GM21786 (cell line): ENCODE measurements at regions not wholly inside any gene's neighbourhood (a gene's known extent, or its start where the extent isn't known, plus 50 kb on each side); places are given as distances from the start of the nearest gene placed in this dataset.

Experiments
- ATAC-seq: cut with Tn5 transposase; IDR thresholded peaks from one replicate; pipeline ENCODE4 v1.9.1; 2021; ENCODE audit not compliant: unreplicated experiment

DNA sequence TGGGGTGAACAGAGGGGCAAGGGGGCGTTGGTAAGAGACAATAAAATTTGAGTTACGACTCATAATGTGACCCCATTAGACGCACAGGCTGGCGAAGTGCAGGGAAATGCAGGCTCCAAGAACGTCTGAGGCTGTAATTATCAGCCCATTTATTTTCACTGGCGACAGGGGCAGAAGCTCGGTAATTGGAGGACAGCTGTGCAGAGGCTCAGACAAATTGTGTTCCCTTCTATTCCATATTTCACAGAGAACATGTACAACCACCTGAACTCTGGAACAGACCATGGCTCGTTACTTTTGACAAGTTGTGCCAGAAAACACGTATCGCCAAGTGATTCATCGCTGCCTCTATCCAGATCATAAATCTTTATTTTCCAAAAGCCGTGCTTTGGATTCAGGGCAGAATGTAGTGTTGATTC, 137.3 kb upstream of the FRMD4A start:
- ATAC-seq = no peak

DNA sequence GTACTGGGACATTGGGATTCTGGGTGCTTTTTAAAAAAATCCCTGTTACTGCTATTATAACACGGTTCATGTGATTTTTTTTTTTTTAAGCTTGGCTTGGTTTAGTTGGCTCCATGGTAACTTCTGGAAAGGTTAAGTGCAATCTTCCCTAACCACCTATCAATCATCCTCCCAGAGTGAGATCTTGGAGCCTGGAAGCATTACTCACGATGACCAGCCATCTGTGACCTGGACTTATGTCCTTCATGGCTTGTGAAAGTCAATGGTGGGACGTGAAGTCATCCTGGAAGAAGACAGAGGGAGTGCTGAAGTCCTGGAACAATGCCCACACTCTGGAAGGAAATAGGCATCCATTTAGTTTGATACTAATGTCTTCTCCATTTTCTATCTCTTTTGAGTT, 135.5 kb upstream of the FRMD4A start:
- ATAC-seq = no peak

DNA sequence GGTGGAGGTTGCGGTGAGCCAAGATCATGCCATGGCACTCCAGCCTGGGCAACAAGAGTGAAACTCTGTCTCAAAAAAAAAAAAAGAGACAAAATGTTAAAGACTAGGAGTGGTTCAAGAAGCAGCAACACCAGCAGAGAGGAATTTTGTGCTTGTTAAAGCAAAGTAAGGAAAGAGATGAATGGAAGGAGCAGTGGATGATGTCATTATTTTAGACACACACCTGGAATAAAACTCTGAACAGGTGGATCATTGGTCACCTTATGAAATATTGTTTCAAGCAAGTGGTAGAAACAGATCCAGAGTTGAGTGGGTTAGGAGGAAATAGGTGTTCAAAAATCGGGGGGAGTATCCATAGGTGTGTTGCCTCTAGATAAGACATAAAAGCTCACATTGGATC, 129.7 kb upstream of the FRMD4A start:
- no peak for ATAC-seq

DNA sequence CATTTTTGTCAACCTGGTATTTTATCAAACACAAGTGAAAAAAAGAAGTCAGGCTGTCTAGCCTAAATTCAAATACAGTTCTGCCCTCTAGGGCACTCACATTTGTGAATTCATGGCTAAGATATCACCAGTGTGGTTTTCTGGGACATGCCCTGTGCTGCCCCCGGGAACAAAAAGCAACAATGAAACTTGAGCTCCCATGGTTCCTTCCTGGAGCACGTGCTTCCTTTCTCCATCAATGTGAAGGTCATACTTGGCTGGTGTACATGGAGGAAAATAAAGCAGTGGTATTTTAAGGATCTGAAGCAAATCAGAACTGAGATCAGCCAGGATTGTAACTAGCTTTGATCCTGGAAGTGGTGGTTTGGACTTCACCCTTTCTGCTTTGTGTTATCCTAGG, 128.9 kb upstream of the FRMD4A start:
- ATAC-seq = no peak

DNA sequence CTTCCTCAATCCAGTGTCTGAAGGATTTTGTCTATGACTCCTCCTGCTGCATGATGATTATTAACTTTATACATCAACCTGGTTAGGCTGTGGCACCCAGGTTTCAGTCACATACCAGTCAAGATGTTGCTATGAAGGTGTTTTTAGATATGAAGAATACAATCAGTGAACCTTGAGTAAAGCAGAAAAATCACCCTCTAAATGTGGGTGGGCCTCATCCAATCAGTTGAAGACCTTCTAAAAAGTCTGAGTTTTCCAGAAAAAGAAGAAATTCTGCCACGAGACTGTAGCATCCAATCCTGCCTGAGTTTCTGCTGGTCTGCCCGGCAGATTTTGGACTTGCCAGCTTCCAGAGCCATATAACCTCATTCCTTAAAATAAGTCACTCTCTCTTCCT, 126.1 kb upstream of the FRMD4A start:
- peak; percentile 22 for ATAC-seq

DNA sequence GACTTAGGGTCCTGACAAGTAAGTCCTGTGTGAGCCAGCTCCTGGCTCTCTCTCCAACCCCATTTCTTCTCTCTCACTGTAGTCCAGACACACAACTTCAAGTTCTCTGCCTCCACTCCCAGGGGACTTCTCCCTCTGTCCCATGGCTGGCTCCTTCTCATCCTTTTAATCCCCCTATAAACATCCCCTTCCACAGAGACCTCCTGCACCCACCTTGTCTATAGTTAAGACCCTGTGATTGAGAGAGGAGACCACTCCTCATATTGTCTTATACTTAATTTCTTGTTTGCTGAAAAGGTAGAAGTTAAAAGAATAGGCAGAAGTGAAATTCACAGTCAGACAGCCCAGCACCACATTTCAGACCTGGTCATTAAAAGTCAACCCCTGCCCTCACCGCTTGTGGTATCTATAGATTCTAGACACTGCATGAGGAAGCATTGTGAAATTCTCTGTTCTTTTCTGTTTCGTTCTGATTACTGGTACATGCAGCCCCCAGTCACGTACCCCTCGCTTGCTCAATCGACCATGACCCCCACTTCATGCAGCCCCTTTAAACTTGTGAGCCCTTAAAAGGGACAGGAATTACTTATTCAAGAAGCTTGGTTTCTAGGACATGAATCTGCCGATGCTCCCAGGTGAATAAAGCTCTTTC, 125.6 kb upstream of the FRMD4A start:
- peak; percentile 78 for ATAC-seq

DNA sequence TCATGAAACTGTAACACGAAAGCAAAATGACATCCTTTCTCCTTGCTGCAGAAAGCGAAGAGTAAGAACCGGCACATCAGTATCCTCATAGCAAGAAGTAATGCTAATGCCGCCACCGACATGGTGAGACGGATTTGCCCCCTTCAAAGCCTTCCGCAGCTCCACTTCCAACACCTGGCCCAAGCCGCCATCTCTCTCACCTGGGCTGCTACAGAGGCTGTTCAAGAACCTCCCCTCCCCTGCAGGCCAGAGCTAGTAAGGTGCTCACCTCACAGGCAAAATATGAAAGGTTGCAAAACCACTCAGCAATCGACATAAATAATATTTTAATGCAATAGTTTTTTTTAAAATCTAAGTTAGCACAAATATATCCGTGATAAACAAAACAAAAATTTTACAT, 123.9 kb upstream of the FRMD4A start:
- ATAC-seq = no peak

DNA sequence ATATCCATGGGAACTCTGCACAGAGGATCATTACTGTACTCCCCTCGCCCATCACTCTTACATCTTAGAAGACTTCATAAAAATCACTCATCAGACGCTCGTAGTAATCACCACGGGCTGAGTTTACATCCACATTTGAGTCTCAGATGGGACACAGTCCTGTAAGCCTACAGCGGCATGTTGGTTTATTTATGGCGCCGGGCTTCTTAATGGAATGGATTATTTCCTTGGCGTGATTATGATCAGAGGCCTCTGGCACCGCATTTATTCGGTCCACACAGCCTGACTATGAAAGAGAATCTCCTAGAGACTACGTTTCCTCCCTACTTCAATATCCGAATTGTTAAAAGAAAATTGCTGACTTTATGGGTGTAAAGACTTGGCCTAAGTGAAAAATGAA, 123.5 kb upstream of the FRMD4A start:
- ATAC-seq = no peak

DNA sequence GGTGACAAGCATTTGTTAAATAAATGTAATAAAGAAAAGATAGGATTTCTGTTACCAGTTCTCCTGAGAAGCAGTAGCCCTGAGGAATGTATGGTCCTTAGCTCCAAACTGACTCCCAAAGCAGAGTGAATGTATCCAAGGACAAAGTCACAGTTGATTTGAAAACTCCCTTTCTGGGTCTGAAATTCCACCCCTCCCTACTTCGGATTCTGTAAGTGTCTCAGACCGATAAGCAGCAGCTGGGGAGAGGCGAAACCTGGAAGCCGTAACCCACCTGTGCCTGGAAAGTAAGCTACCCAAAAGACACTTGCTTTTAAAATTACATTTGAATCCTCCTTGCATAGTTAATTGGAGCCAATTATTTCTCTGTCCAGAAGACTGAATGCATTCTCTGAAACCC, 122.9 kb upstream of the FRMD4A start:
- no peak for ATAC-seq

DNA sequence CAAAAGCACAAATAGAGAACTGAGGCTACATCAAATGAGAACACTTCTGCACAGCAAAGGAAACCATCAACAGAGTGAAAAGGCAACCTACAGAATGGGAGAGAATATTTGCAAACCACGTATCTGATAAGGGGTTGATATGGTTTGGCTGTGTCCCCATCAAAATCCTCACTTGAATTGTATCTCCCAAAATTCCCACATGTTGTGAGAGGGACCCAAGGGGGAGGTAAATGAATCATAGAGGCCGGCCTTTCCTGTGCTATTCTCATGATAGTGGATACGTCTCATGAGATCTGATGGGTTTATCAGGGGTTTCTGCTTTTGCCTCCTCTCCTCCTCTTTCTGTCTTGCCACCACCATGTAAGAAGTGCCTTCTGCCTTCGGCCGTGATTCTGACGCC, 120.6 kb upstream of the FRMD4A start:
- no peak for ATAC-seq

DNA sequence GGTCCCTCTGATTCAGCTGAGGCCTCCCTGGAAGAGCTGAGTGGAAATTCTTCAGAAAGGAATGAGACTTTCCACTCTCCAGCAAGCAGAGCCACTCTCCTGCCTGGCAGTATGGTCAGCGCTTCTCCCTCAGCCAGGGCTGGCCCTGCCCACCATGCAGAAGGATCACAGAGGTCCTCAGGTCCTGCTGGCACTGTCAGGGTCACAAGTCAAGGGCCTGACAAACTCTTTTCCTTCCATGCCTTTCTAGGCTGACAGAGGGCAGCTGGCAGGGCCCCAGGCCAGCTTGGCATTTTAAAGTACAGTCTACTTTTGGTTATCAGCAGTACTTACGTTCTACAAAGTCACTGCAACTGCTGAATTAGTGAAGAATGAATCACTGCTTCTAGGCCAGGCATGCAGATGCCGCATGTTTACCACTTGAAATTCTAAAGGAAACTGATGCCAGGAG, 119.3 kb upstream of the FRMD4A start:
- ATAC-seq = no peak

DNA sequence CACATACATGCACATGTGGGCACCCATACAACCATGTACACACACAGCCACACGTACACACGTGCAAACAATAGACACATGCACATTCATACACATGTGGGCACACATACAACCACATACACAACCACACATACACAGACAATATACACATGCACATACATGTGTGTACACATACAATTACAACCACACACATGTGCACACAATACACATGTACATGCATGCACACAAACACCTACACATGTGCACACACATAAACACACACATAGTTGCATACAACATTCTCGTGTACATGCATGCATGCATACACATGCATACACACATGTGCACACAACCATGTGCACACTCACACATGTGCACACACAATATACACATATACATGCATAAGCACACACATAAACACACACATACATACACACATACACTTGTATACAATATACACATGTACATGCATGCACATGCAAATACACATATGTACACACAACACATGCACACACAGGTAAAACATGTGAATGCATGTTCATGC, 118.6 kb upstream of the FRMD4A start:
- ATAC-seq = no peak

DNA sequence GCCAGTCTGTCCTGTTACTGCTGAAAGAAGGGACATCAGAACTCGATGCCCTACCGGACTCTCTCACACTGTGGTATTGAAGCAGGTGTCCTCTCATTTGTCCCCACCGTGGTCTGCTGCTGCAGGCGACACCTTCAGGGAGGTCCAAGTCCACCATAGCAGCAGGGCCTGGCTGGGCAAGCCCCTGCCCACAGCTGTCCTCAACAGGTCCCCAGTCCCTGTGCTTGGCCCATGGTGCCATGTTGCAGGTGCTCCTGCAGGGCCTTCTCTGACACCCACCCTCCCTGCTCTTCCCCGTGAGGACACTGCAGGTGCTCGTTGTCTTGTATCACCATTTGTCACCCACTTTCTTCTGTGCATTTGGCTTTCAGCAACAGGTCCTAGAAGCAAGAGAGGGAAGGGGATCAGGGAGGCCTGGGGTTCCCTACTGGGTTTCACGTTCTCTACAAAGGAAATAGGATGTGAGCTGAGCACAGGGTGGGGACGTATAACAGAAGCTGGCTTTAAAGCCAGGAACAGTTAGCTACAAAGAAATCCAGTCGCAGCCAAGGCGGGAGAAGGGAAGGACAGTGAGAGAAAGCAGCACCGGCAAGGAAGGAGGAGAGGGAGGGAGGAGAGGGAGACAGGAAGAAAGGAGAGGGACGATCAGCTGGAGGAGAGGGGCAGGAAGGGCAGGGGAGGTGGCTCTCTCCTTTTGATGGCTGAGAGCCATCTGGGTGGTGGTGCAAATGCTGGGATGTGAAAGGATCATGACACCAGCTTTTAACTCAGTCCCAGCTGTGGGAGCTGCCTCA, 117.7 kb upstream of the FRMD4A start:
- ATAC-seq = no peak

DNA sequence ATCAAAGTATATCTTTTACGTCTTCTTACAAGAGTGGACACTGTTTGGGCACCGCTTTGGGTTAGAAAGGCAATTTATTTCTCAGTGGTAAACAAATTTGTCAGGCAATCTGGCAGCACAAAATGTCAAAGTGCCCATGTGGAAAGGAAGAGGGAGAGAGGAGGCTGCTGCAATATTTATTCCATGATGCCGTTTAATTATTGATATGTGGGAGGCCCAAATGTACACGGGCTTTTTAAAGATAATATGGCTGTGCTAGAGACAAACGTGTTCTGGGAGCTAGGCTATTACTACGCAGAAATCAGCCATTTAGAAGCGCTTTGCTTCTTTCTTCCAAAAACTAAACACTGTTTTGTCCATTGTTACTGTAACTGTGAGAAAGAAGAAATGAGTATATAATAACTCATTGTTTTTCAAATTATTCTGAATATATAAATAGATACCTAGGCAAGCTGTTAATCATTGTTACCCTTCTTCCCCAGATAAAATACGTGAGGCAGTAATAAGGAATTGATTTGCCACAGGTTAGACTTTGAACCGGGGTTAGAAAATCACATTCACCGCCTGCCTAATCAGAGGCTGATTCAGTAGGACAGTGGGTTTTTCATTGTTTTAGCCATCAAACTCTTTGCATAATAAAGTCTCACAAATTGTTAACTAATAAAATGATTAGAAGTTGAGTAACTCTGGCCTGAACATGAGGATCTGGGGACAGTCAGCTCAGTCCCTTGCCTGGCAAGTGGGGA, 116.5 kb upstream of the FRMD4A start:
- no peak for ATAC-seq

DNA sequence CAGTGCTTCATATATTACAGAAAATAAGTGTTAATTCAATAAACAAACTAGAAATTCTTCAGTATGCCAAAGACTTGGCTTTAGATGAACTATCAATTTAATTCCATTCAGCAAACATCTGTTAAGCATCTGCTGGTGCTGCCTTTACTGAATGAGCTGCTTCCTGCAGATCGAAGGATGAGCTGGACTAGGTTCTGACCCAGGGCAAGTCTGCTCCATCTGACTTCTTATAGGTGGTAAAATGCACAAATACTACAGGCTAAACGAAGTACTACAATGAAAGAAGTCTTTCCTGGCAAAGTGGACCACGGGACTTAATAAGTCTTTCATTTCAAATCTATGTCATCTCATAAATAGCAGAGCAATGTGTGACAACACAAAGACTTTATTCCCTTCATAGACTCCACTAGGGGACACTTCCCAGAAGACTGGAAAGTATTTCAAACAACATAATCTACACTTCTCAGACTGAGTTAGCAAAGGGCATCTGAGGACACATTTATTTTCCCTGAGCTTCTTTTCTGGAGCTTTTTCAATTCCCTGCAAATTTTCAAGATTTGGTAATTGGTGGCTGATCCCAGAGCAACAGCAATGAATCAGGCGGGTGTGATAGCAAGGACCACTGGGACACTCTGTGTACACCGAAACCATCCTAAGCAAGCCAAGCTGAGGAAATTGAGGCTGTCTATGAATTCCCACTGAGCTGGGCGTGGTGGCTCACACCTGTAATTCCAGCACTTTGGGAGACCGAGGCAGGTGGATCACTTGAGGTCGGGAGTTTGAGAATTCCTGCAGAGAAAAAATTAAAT, 108.9 kb upstream of the FRMD4A start:
- no peak for ATAC-seq

DNA sequence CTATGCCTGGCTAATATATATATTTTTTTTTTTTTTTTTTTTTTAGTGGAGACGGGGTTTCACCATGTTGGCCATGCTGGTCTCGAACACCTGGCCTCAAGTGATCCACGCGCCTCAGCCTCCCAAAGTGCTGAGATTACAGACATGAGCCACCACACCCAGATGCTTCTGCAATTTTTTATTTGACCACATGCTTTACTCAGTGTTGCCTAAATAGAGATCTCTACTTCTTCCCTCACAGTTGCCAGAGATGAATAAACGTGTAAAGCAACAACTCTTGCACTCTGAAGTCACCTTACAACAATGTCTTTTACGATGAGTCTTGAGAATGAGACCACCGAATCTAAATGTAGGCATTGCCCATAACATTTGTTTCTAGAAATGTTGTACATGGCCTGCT, 107.9 kb upstream of the FRMD4A start:
- no peak for ATAC-seq

DNA sequence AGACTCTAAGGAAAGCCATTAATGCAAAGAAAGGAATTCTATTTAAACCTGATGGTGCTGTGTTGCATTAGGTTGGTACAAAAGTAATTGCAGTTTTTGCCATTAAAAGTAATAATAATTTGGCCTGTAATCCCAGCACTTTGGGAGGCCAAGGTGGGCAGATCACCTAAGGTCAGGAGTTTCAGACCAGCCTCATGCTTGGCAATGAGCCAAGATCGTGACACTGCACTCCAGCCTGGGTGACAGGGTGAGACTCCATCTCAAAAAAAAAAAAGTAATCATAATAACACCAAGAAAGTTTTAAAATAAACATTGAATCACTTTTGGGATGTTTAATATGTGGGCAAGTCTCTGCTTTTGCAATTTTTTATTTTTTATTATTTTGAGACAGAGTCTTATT, 107.3 kb upstream of the FRMD4A start:
- ATAC-seq = no peak

DNA sequence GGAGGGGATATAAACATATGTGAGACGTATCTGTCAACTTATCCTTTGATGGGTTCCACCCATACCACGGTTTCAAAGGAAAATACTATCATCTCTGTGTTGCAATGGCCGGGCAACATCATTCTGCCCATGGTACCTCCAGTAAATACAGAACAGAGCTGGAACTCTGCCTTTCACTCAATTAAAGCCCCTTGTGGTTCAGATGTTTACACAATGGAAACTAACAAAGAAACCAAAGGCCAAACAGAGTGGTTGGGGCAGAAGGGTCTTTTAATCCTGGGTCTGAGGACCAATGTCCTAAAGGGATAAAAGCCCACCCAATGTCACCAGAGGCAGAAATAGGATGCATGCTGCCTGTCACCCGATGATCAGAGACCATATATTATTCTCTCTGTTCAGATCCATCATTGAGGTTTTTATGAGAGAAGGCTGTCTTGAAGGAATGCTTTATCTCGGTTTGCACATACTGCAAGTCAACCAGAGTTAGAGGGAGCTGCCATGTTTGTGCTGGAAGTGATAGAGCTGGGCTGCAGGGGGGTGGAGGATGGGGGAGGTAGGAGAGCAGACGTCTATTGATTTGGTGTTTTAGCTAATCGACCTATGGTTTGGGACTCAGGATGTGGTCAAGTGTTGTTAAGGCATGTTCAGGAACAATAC, 105.4 kb upstream of the FRMD4A start:
- ATAC-seq = no peak

DNA sequence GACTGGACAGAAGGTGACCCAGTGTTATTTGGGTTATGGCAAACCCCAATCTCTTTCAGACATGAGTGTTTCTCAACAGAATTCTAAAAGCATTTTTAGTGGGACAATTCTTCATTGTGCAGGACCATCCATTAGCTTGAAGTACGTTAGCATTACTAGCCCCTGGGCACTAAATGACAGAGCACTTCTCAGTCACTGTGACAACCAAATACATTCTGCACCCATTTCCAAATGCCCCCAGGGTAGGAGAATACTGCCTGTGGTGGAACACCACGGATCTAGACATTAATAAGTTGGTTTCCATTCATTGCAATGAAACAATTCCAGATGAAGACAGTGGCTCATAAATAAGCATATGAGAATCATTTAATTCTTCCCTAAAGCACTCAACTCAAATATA, 102.4 kb upstream of the FRMD4A start:
- no peak for ATAC-seq

DNA sequence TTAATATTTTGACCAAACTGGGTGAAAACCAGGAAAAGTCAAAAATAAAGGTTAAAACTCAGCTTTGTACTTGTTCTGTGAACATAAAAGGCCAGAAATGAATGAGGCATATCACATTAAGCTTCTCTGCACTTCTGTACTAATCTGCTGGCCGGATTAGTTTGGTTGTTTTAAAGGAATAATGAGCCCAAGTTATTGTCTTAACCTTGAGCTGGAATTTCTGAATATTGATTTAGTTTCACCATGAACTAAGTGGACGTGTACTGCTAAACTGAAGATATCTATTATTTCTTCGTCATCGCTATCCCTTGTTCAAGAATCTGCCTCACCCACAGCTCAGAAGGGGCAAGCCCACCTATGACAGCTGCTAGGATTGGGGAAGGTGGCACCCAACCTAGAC, 101.1 kb upstream of the FRMD4A start:
- ATAC-seq = no peak
